ENCODE measurements at regions not wholly inside any gene's neighbourhood (a gene's known extent, or its start where the extent isn't known, plus 50 kb on each side); places are given as distances from the start of the nearest gene placed in this dataset.

DNA sequence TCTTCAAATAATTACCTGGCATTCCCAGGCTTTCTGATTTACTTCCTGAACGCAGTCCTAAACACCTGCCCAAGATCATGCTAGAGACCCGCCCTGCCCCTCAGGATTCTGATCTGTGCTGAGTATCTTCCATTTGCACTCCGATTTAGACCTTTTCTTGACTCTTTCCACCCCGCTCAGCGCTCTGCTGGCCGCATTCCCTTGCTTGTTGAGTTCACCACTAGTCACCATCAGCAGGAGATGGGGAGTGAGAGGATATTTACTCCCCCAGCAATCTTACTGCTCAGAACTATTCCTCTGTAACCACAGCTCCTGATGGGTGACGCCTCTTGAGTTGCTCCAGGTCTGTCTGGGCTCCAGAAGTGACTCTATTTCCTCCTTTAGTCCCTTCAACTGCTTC, 419.4 kb upstream of the MIR17HG start:
- DNase-seq (ENCODE audit: low spot score) (no peak), ATAC-seq (no peak)
- Histone ChIP-seq H3K4me2 (no peak overlapping the region), H3K4me3 (no peak overlapping the region), H2AFZ (no peak overlapping the region), H3K36me3 (ENCODE audit: insufficient read depth) (no peaks in the 10 kb centered on the region), H4K20me1 (replicated peaks; ENCODE audit: insufficient read depth) (no peaks in the 10 kb centered on the region), H3F3A (replicated peaks; ENCODE audit: low read depth) (no peaks in the 10 kb centered on the region), H3K9me2 (ENCODE audit: insufficient read depth) (0 out of 2 replicates have a peak, but pooled peaks cover 4% of the 10 kb centered on the region), H3K79me2 (replicated peaks; ENCODE audit: insufficient read depth) (no peaks in the 10 kb centered on the region), H3K4me1 (ENCODE audit: insufficient read depth) (no peaks in the 10 kb centered on the region), H3K27me3 (ENCODE audit: insufficient read depth) (no peaks in the 10 kb centered on the region), H3K27ac (ENCODE audit: low read depth) (no peak overlapping the region)
- Mint-ChIP-seq H3K27me3 (ENCODE audit: insufficient read depth, low read depth, poor library complexity) (no peaks in the 10 kb centered on the region), H3K27ac (no peak overlapping the region), H3K9me3 (peaks cover 4% of the 10 kb centered on the region; the same call in 1 of the 3 replicates), H3K36me3 (ENCODE audit: low read depth) (0 out of 3 replicates have a peak, but pooled peaks cover 2% of the 10 kb centered on the region), H3K4me1 (no peaks in the 10 kb centered on the region), H3K4me3 (no peak overlapping the region)
- TF ChIP-seq STAT1 (IDR thresholded peaks at IDR 0.05; ENCODE audit: unreplicated experiment) = no peak
- no peak for TF ChIP-seq ZNF114 (CRISPR knock-in tag; IDR thresholded peaks at IDR 0.05)
- no peak for TF ChIP-seq EZH2phosphoT487 (IDR thresholded peaks at IDR 0.05; ENCODE audit: unreplicated experiment)
- TF ChIP-seq, protein P1, sequence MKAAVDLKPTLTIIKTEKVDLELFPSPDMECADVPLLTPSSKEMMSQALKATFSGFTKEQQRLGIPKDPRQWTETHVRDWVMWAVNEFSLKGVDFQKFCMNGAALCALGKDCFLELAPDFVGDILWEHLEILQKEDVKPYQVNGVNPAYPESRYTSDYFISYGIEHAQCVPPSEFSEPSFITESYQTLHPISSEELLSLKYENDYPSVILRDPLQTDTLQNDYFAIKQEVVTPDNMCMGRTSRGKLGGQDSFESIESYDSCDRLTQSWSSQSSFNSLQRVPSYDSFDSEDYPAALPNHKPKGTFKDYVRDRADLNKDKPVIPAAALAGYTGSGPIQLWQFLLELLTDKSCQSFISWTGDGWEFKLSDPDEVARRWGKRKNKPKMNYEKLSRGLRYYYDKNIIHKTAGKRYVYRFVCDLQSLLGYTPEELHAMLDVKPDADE (IDR thresholded peaks at IDR 0.05) = no peak
- no peak for TF ChIP-seq NANOG (IDR thresholded peaks at IDR 0.05; ENCODE audit: borderline replicate concordance)
- TF ChIP-seq ZNF331 (CRISPR knock-in tag; IDR thresholded peaks at IDR 0.05; ENCODE audit: low read depth) = no peak
- TF ChIP-seq, protein P2, sequence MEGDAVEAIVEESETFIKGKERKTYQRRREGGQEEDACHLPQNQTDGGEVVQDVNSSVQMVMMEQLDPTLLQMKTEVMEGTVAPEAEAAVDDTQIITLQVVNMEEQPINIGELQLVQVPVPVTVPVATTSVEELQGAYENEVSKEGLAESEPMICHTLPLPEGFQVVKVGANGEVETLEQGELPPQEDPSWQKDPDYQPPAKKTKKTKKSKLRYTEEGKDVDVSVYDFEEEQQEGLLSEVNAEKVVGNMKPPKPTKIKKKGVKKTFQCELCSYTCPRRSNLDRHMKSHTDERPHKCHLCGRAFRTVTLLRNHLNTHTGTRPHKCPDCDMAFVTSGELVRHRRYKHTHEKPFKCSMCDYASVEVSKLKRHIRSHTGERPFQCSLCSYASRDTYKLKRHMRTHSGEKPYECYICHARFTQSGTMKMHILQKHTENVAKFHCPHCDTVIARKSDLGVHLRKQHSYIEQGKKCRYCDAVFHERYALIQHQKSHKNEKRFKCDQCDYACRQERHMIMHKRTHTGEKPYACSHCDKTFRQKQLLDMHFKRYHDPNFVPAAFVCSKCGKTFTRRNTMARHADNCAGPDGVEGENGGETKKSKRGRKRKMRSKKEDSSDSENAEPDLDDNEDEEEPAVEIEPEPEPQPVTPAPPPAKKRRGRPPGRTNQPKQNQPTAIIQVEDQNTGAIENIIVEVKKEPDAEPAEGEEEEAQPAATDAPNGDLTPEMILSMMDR (conservative IDR thresholded peaks at IDR 0.05; ENCODE audit: low read depth in 2 of 2) = no peak
- TF ChIP-seq, protein P3, sequence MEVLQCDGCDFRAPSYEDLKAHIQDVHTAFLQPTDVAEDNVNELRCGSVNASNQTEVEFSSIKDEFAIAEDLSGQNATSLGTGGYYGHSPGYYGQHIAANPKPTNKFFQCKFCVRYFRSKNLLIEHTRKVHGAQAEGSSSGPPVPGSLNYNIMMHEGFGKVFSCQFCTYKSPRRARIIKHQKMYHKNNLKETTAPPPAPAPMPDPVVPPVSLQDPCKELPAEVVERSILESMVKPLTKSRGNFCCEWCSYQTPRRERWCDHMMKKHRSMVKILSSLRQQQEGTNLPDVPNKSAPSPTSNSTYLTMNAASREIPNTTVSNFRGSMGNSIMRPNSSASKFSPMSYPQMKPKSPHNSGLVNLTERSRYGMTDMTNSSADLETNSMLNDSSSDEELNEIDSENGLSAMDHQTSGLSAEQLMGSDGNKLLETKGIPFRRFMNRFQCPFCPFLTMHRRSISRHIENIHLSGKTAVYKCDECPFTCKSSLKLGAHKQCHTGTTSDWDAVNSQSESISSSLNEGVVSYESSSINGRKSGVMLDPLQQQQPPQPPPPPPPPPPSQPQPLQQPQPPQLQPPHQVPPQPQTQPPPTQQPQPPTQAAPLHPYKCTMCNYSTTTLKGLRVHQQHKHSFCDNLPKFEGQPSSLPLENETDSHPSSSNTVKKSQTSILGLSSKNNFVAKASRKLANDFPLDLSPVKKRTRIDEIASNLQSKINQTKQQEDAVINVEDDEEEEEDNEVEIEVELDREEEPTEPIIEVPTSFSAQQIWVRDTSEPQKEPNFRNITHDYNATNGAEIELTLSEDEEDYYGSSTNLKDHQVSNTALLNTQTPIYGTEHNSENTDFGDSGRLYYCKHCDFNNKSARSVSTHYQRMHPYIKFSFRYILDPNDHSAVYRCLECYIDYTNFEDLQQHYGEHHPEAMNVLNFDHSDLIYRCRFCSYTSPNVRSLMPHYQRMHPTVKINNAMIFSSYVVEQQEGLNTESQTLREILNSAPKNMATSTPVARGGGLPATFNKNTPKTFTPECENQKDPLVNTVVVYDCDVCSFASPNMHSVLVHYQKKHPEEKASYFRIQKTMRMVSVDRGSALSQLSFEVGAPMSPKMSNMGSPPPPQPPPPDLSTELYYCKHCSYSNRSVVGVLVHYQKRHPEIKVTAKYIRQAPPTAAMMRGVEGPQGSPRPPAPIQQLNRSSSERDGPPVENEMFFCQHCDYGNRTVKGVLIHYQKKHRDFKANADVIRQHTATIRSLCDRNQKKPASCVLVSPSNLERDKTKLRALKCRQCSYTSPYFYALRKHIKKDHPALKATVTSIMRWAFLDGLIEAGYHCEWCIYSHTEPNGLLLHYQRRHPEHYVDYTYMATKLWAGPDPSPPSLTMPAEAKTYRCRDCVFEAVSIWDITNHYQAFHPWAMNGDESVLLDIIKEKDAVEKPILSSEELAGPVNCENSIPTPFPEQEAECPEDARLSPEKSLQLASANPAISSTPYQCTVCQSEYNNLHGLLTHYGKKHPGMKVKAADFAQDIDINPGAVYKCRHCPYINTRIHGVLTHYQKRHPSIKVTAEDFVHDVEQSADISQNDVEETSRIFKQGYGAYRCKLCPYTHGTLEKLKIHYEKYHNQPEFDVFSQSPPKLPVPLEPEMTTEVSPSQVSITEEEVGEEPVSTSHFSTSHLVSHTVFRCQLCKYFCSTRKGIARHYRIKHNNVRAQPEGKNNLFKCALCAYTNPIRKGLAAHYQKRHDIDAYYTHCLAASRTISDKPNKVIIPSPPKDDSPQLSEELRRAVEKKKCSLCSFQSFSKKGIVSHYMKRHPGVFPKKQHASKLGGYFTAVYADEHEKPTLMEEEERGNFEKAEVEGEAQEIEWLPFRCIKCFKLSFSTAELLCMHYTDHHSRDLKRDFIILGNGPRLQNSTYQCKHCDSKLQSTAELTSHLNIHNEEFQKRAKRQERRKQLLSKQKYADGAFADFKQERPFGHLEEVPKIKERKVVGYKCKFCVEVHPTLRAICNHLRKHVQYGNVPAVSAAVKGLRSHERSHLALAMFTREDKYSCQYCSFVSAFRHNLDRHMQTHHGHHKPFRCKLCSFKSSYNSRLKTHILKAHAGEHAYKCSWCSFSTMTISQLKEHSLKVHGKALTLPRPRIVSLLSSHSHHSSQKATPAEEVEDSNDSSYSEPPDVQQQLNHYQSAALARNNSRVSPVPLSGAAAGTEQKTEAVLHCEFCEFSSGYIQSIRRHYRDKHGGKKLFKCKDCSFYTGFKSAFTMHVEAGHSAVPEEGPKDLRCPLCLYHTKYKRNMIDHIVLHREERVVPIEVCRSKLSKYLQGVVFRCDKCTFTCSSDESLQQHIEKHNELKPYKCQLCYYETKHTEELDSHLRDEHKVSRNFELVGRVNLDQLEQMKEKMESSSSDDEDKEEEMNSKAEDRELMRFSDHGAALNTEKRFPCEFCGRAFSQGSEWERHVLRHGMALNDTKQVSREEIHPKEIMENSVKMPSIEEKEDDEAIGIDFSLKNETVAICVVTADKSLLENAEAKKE (CRISPR knock-in tag; IDR thresholded peaks at IDR 0.05) = no peak
- TF ChIP-seq JUNB (IDR thresholded peaks at IDR 0.05; ENCODE audit: unreplicated experiment) = no peak
- TF ChIP-seq, protein P4, sequence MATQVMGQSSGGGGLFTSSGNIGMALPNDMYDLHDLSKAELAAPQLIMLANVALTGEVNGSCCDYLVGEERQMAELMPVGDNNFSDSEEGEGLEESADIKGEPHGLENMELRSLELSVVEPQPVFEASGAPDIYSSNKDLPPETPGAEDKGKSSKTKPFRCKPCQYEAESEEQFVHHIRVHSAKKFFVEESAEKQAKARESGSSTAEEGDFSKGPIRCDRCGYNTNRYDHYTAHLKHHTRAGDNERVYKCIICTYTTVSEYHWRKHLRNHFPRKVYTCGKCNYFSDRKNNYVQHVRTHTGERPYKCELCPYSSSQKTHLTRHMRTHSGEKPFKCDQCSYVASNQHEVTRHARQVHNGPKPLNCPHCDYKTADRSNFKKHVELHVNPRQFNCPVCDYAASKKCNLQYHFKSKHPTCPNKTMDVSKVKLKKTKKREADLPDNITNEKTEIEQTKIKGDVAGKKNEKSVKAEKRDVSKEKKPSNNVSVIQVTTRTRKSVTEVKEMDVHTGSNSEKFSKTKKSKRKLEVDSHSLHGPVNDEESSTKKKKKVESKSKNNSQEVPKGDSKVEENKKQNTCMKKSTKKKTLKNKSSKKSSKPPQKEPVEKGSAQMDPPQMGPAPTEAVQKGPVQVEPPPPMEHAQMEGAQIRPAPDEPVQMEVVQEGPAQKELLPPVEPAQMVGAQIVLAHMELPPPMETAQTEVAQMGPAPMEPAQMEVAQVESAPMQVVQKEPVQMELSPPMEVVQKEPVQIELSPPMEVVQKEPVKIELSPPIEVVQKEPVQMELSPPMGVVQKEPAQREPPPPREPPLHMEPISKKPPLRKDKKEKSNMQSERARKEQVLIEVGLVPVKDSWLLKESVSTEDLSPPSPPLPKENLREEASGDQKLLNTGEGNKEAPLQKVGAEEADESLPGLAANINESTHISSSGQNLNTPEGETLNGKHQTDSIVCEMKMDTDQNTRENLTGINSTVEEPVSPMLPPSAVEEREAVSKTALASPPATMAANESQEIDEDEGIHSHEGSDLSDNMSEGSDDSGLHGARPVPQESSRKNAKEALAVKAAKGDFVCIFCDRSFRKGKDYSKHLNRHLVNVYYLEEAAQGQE (IDR thresholded peaks at IDR 0.05; ENCODE audit: unreplicated experiment) = no peak
- TF ChIP-seq CREB1 (CRISPR knock-in tag; IDR thresholded peaks at IDR 0.05; ENCODE audit: low read depth) = no peak
- no peak for TF ChIP-seq POLR2AphosphoS5 (IDR thresholded peaks at IDR 0.05; ENCODE audit: low read depth)

All from GM23338 (cell line).